GM12878 (cell line): ENCODE measurements at regions not wholly inside any gene's neighbourhood (a gene's known extent, or its start where the extent isn't known, plus 50 kb on each side); places are given as distances from the start of the nearest gene placed in this dataset.

ENCODE experiments used
- ATAC-seq: fragments of 200-7000 bp; cut with Tn5 transposase; 3 replicates; pipeline ENCODE4 v1.9.1; 2020; ENCODE audit warnings: mild to moderate bottlenecking, moderate library complexity
- BruUV-seq: library from RNA; stranded (reverse); fragments of 400-500 nt; replicated peaks from 2 replicates; lab custom pipeline; 2021; lab: Mats Ljungman, UMichigan
- CTCF ChIA-PET: fragments of 300-600 bp; sonication (Branson Sonifier 250); formaldehyde crosslinking; extraction: SDS; loops from one replicate; lab custom pipeline; 2021; ENCODE audit warnings: inconsistent platforms; lab: Yijun Ruan, JAX
- POLR2A ChIA-PET: fragments of 350-600 bp; formaldehyde crosslinking; extraction: SDS; loops from one replicate; lab custom pipeline; 2021; ENCODE audit warnings: inconsistent platforms; lab: Charles Lee
- RAD21 ChIA-PET: fragments of 300-600 bp; sonication (Branson Sonifier 250); formaldehyde crosslinking; loops from one replicate; lab custom pipeline; 2023; ENCODE audit warnings: antibody characterized with exemption; ENCODE audit not compliant: unreplicated experiment; lab: Charles Lee
- SMC1A ChIA-PET: fragments of 300-600 bp; sonication (Branson Sonifier 250); formaldehyde crosslinking; loops from one replicate; lab custom pipeline; 2023; ENCODE audit not compliant: unreplicated experiment, uncharacterized antibody; lab: Charles Lee
- DNase-seq: peaks from one replicate; pipeline ENCODE4 v3.0.0-alpha.2; 2011; ENCODE audit warnings: low read depth, low spot score
- FAIRE-seq: peaks from 3 replicates; lab custom pipeline; 2011; peaks lifted over from hg19 to GRCh38; lab: Jason Lieb, UNC
- H2AFZ ChIP-seq: 2 replicates; pipeline ENCODE4 v1.6.0; 2011; ENCODE audit warnings: low read depth, low read length, control low read depth; ENCODE audit not compliant: control insufficient read depth
- H3K27ac ChIP-seq: 2 replicates; pipeline ENCODE4 v1.5.1; 2011; ENCODE audit warnings: control low read depth; ENCODE audit not compliant: control insufficient read depth, insufficient read depth
- H3K27me3 ChIP-seq, 2 experiments: replicated peaks in 1 of 2; 2 replicates each; pipeline versions ENCODE4 v1.6.0 to v1.6.1; 2011; ENCODE audit warnings: low read length in 1 of 2; ENCODE audit not compliant: control insufficient read depth in 2 of 2, insufficient read depth in 2 of 2
- H3K36me3 ChIP-seq, 2 experiments: 2 replicates each; pipeline ENCODE4 v1.5.1; 2011; ENCODE audit warnings: low read length in 1 of 2; ENCODE audit not compliant: control insufficient read depth in 2 of 2, insufficient read depth in 2 of 2
- H3K4me1 ChIP-seq: 2 replicates; pipeline ENCODE4 v1.6.1; 2011; ENCODE audit warnings: mild to moderate bottlenecking, low read length, moderate library complexity, mixed read lengths; ENCODE audit not compliant: control insufficient read depth, insufficient read depth
- H3K4me2 ChIP-seq: 2 replicates; pipeline ENCODE4 v1.6.0; 2011; ENCODE audit warnings: control low read depth; ENCODE audit not compliant: control insufficient read depth, insufficient read depth
- H3K4me3 ChIP-seq: fragments of 200-600 bp; sonication (generic); 2 replicates; pipeline ENCODE4 v1.5.1; 2016
- H3K79me2 ChIP-seq: 2 replicates; pipeline ENCODE4 v1.6.0; 2011; ENCODE audit warnings: low read length; ENCODE audit not compliant: control insufficient read depth, insufficient read depth
- H3K9ac ChIP-seq: 2 replicates; pipeline ENCODE4 v1.8.0; 2011; ENCODE audit warnings: low read length, control low read depth, mixed read lengths; ENCODE audit not compliant: control insufficient read depth, insufficient read depth
- H3K9me3 ChIP-seq: replicated peaks from 3 replicates; pipeline ENCODE4 v1.5.1; 2011; ENCODE audit warnings: mild to moderate bottlenecking, low read length; ENCODE audit not compliant: control insufficient read depth, insufficient read depth
- H4K20me1 ChIP-seq: 2 replicates; pipeline ENCODE4 v1.6.0; 2011; ENCODE audit not compliant: control insufficient read depth, insufficient read depth
- CHD4 ChIP-seq: fragments of 200-600 bp; sonication (generic); IDR thresholded peaks from 2 replicates; pipeline ENCODE4 v1.6.1; 2016; ENCODE audit warnings: mild to moderate bottlenecking
- DPF2 ChIP-seq: fragments of 450-650 bp; IDR thresholded peaks from 2 replicates; pipeline ENCODE4 v1.6.1; 2017; ENCODE audit warnings: mild to moderate bottlenecking
- E2F4 ChIP-seq: IDR thresholded peaks from 2 replicates; pipeline ENCODE4 v1.6.1; 2012; ENCODE audit warnings: low read depth, low read length, improper control_type of control experiment
- ETV6 ChIP-seq, 2 experiments: fragments of 450-650 bp in 1 of 2; IDR thresholded peaks in 1 of 2; conservative IDR thresholded peaks in 1 of 2; 2 replicates each; pipeline ENCODE4 v1.6.1; 2014; ENCODE audit warnings: antibody characterized with exemption in 1 of 2, borderline replicate concordance in 1 of 2, low read depth in 1 of 2, mild to moderate bottlenecking in 1 of 2, moderate library complexity in 1 of 2
- KAT2A ChIP-seq: conservative IDR thresholded peaks from 2 replicates; pipeline ENCODE4 v1.6.1; 2011; ENCODE audit warnings: low read depth, low read length; ENCODE audit not compliant: control insufficient read depth
- MEF2B ChIP-seq: fragments of 450-650 bp; IDR thresholded peaks from 2 replicates; pipeline ENCODE4 v1.6.1; 2018; ENCODE audit warnings: mild to moderate bottlenecking, moderate library complexity; ENCODE audit not compliant: partially characterized antibody, poor library complexity, severe bottlenecking
- MYB ChIP-seq: fragments of 150-350 bp; IDR thresholded peaks from 2 replicates; pipeline ENCODE4 v1.6.1; 2014; ENCODE audit warnings: mild to moderate bottlenecking, low read depth, low read length, borderline replicate concordance
- NFYA ChIP-seq: IDR thresholded peaks from 2 replicates; pipeline ENCODE4 v1.6.1; 2011; ENCODE audit warnings: low read depth, mild to moderate bottlenecking, low read length, improper control_type of control experiment, borderline replicate concordance
- POLR2AphosphoS2 ChIP-seq: IDR thresholded peaks from 2 replicates; pipeline ENCODE4 v1.6.1; 2011; ENCODE audit warnings: low read depth, mild to moderate bottlenecking, low read length, improper control_type of control experiment, moderate library complexity
- RELB ChIP-seq: fragments of 450-650 bp; IDR thresholded peaks from 2 replicates; pipeline ENCODE4 v1.6.1; 2017; ENCODE audit warnings: low read depth, mild to moderate bottlenecking, moderate library complexity
- SIN3A ChIP-seq: IDR thresholded peaks from 2 replicates; pipeline ENCODE4 v1.6.1; 2012; ENCODE audit warnings: low read depth, low read length, improper control_type of control experiment
- SP1 ChIP-seq: IDR thresholded peaks from one replicate; pipeline ENCODE4 v1.6.1; 2011; ENCODE audit warnings: low read depth, low read length
- SREBF1 ChIP-seq: IDR thresholded peaks from 2 replicates; pipeline ENCODE4 v1.6.1; 2012; ENCODE audit warnings: mild to moderate bottlenecking, low read length
- WGBS: methylation state at CpG from one replicate; pipeline ENCODE4 v1.1.6; 2016; ENCODE audit warnings: low lambda C conversion rate; ENCODE audit not compliant: insufficient replicate concordance, insufficient coverage; ENCODE audit errors: missing lambda C conversion rate; 5-methylcytosine and 5-hydroxymethylcytosine counted together
- in situ Hi-C: fragments of 300-500 bp; cut with MboI; formaldehyde crosslinking; loops from 9 replicates; pipeline ENCODE4 v1.14.3; 2018; ENCODE audit warnings: mixed read lengths
- intact Hi-C: fragments of 100-400 bp; cut with micrococcal nuclease; formaldehyde crosslinking; loops from one replicate; pipeline ENCODE4 v1.14.2; 2022; ENCODE audit not compliant: unreplicated experiment

- Histone ChIP-seq H3K27me3 (no peaks in the 10 kb centered on the region), H2AFZ (no peak overlapping the region), H3K9me3 (no peaks in the 10 kb centered on the region), H3K27ac (no peak overlapping the region), H4K20me1 (no peaks in the 10 kb centered on the region), H3K36me3 (no peaks in the 10 kb centered on the region), H3K9ac (no peak overlapping the region), H3K79me2 (no peaks in the 10 kb centered on the region), H3K4me3 (no peak overlapping the region), H3K4me2 (no peak overlapping the region), H3K4me1 (no peaks in the 10 kb centered on the region)
- WGBS, result 0% methylated on average over 2 of the region's 2 CpGs
- in situ Hi-C loops (no loop called here), intact Hi-C loops (no loop called here)
- no peak for FAIRE-seq
- CTCF ChIA-PET, result no interaction called here
- BruUV-seq, result no TSS peak
- TF ChIP-seq MYB (no peak), RELB (no peak), CHD4 (no peak), DPF2 (no peak), ETV6 (conservative IDR thresholded peaks at IDR 0.05 in 1 of 2, IDR thresholded peaks at IDR 0.05 in 1 of 2; ENCODE audit: borderline replicate concordance in 1 of 2, low read depth in 1 of 2) (no peak), MEF2B (no peak), POLR2AphosphoS2 (no peak), SREBF1 (no peak), SIN3A (no peak), E2F4 (no peak), NFYA (no peak), KAT2A (no peak), SP1 (no peak)
- SMC1A ChIA-PET, result no interaction called here
- DNase-seq, result no peak
- RAD21 ChIA-PET, result no interaction called here
- ATAC-seq, result no peak
- POLR2A ChIA-PET, result no interaction called here
Observed at GRCh38 chr20:7189231-7189630, 421.7 kb downstream of the BMP2 start.
